HCT116 (cell line): ENCODE measurements at regions not wholly inside any gene's neighbourhood (a gene's known extent, or its start where the extent isn't known, plus 50 kb on each side); places are given as distances from the start of the nearest gene placed in this dataset.

Source experiments
- ATAC-seq: fragments of 200-7000 bp; cut with Tn5 transposase; 2 replicates; pipeline ENCODE4 v1.9.1; 2020; ENCODE audit warnings: mild to moderate bottlenecking, moderate library complexity
- BruUV-seq: library from RNA; stranded (reverse); fragments of 400-500 nt; replicated peaks from 2 replicates; lab custom pipeline; 2021; lab: Mats Ljungman, UMichigan
- CTCF ChIA-PET: fragments of 300-600 bp; sonication (Branson Sonifier 250); formaldehyde crosslinking; loops from one replicate; lab custom pipeline; 2021; ENCODE audit warnings: antibody characterized with exemption; lab: Charles Lee
- POLR2A ChIA-PET: fragments of 300-600, 350-600 bp; sonication (Branson Sonifier 250); formaldehyde crosslinking; loops from one replicate; lab custom pipeline; 2021; ENCODE audit warnings: antibody characterized with exemption; lab: Charles Lee
- RAD21 ChIA-PET, 2 experiments: fragments of 300-600 bp; sonication (Branson Sonifier 250); formaldehyde crosslinking; loops; one replicate each; lab custom pipeline; 2023; ENCODE audit warnings: low total read pairs in 2 of 2; ENCODE audit not compliant: uncharacterized antibody in 2 of 2, unreplicated experiment in 2 of 2, low non-redundant PET in 1 of 2; lab: Charles Lee
- DNase-seq: peaks from one replicate; pipeline ENCODE4 v3.0.0-alpha.2; 2010; ENCODE audit warnings: low read depth, low spot score
- H2AFZ ChIP-seq: fragments of 200-600 bp; shearing (Covaris generic), sonication (generic); 2 replicates; pipeline ENCODE4 v1.6.1; 2017; ENCODE audit warnings: low read depth, mixed run types, mixed read lengths, antibody characterized with exemption, low read length; ENCODE audit not compliant: poor library complexity, severe bottlenecking
- H3K27ac ChIP-seq: 2 replicates; pipeline ENCODE4 v1.5.1; 2012; ENCODE audit warnings: low read depth, low read length
- H3K27me3 ChIP-seq: fragments of 200-600 bp; sonication (generic); 2 replicates; pipeline ENCODE4 v1.6.1; 2016; ENCODE audit warnings: mixed run types, low read length, mixed read lengths; ENCODE audit not compliant: insufficient read depth
- H3K36me3 ChIP-seq, 2 experiments: fragments of 200-500 bp in 1 of 2; fragments of 200-600 bp in 1 of 2; sonication (Bioruptor generic) in 1 of 2; sonication (generic) in 1 of 2; 2 replicates each; pipeline versions ENCODE4 v1.5.1 to v1.6.1; 2014 to 2016; ENCODE audit warnings: low read length in 2 of 2, inconsistent platforms in 1 of 2, mixed read lengths in 1 of 2, mixed run types in 1 of 2; ENCODE audit not compliant: insufficient read depth in 2 of 2, control insufficient read depth in 1 of 2
- H3K4me1 ChIP-seq, 2 experiments: fragments of 200-600 bp in 1 of 2; sonication (generic) in 1 of 2; 2 replicates each; pipeline versions ENCODE4 v1.5.1 to v1.6.1; 2012 to 2017; ENCODE audit warnings: low read length in 2 of 2, inconsistent platforms in 1 of 2, mild to moderate bottlenecking in 1 of 2, mixed read lengths in 1 of 2, mixed run types in 1 of 2, moderate library complexity in 1 of 2; ENCODE audit not compliant: insufficient read depth in 2 of 2, control insufficient read depth in 1 of 2
- H3K4me2 ChIP-seq: fragments of 200-600 bp; sonication (generic); 2 replicates; pipeline ENCODE4 v1.6.1; 2017; ENCODE audit warnings: mixed run types, low read length, mixed read lengths
- H3K4me3 ChIP-seq, 2 experiments: fragments of 200-600 bp in 1 of 2; sonication (generic) in 1 of 2; replicated peaks in 1 of 2; 2 replicates each; pipeline ENCODE4 v1.5.1; 2011 to 2016; ENCODE audit warnings: low read length in 2 of 2, control low read depth in 1 of 2, low read depth in 1 of 2, mild to moderate bottlenecking in 1 of 2, mixed read lengths in 1 of 2, mixed run types in 1 of 2
- H3K79me2 ChIP-seq: fragments of 200-600 bp; sonication (generic); 2 replicates; pipeline ENCODE4 v1.6.1; 2017; ENCODE audit warnings: mild to moderate bottlenecking, mixed run types, low read length, moderate library complexity, mixed read lengths; ENCODE audit not compliant: insufficient read depth
- H3K9ac ChIP-seq: fragments of 200-600 bp; sonication (generic); 2 replicates; pipeline ENCODE4 v1.6.1; 2016; ENCODE audit warnings: low read length, mixed read lengths
- H3K9me2 ChIP-seq: fragments of 200-600 bp; sonication (generic), shearing (Covaris generic); 2 replicates; pipeline ENCODE4 v1.6.1; 2017; ENCODE audit warnings: mixed run types, mild to moderate bottlenecking, moderate library complexity; ENCODE audit not compliant: insufficient read depth
- H3K9me3 ChIP-seq, 2 experiments: fragments of 200-500 bp in 1 of 2; fragments of 200-600 bp in 1 of 2; sonication (Bioruptor generic) in 1 of 2; sonication (generic) in 1 of 2; 2 replicates each; pipeline ENCODE4 v1.6.1; 2014 to 2017; ENCODE audit warnings: low read length in 2 of 2, mixed read lengths in 2 of 2, inconsistent platforms in 1 of 2, low read depth in 1 of 2, mild to moderate bottlenecking in 1 of 2, mixed run types in 1 of 2, moderate library complexity in 1 of 2; ENCODE audit not compliant: control insufficient read depth in 1 of 2, insufficient read depth in 1 of 2
- H4K20me1 ChIP-seq: fragments of 200-600 bp; sonication (generic), shearing (Covaris generic); 2 replicates; pipeline ENCODE4 v1.6.1; 2017; ENCODE audit warnings: mixed run types, mild to moderate bottlenecking, moderate library complexity; ENCODE audit not compliant: insufficient read depth
- ATF3 ChIP-seq: IDR thresholded peaks from 2 replicates; pipeline ENCODE4 v1.6.1; 2012
- CTCF ChIP-seq, 3 experiments: fragments of 200-600 bp in 1 of 3; sonication (generic) in 1 of 3; IDR thresholded peaks in 2 of 3; conservative IDR thresholded peaks in 1 of 3; 2 replicates each; pipeline ENCODE4 v1.5.1; 2012 to 2017; ENCODE audit warnings: low read depth in 2 of 3, low read length in 2 of 3, antibody characterized with exemption in 1 of 3, borderline replicate concordance in 1 of 3, control low read depth in 1 of 3, mild to moderate bottlenecking in 1 of 3, mixed read lengths in 1 of 3, mixed run types in 1 of 3, moderate library complexity in 1 of 3; ENCODE audit not compliant: insufficient read depth in 1 of 3
- EGR1 ChIP-seq: IDR thresholded peaks from 2 replicates; pipeline ENCODE4 v1.6.1; 2012; ENCODE audit warnings: low read depth
- EZH2phosphoT487 ChIP-seq: fragments of 200-600 bp; IDR thresholded peaks from 2 replicates; pipeline ENCODE4 v1.6.1; 2018; ENCODE audit warnings: antibody characterized with exemption, borderline replicate concordance
- REST ChIP-seq: IDR thresholded peaks from 2 replicates; pipeline ENCODE4 v1.6.1; 2012; ENCODE audit warnings: low read depth
- SRF ChIP-seq: IDR thresholded peaks from 2 replicates; pipeline ENCODE4 v1.6.1; 2012; ENCODE audit warnings: low read depth
- TCF7L2 ChIP-seq: IDR thresholded peaks from 2 replicates; pipeline ENCODE4 v1.7.0; 2011; ENCODE audit warnings: borderline replicate concordance, inconsistent platforms; ENCODE audit not compliant: insufficient read depth, insufficient read length; ENCODE audit errors: extremely low read depth
- ZBTB33 ChIP-seq: IDR thresholded peaks from 2 replicates; pipeline ENCODE4 v1.6.1; 2011; ENCODE audit warnings: mild to moderate bottlenecking, low read length, moderate library complexity; ENCODE audit not compliant: insufficient replicate concordance; ENCODE audit errors: extremely low read depth
- ZFX ChIP-seq: fragments of 450-650 bp; IDR thresholded peaks from 2 replicates; pipeline ENCODE4 v1.6.1; 2017
- ZNF274 ChIP-seq: fragments of 200-500 bp; sonication (Bioruptor generic); IDR thresholded peaks from 2 replicates; pipeline ENCODE4 v1.6.1; 2014; ENCODE audit warnings: mild to moderate bottlenecking, low read depth, low read length, inconsistent platforms
- intact Hi-C: fragments of 100-400 bp; cut with micrococcal nuclease; formaldehyde crosslinking; loops from 2 replicates; pipeline ENCODE4 v1.10.0; 2022

GRCh38 chr2:34849827-34850226 lies 1250.7 kb upstream of the FAM98A start (continued):
- TF ChIP-seq REST (no peak), SRF (no peak)

GRCh38 chr2:34848691-34849090 lies 1249.6 kb upstream of the FAM98A start:
- Histone ChIP-seq H3K36me3 (no peaks in the 10 kb centered on the region), H4K20me1 (no peaks in the 10 kb centered on the region), H3K9me3 (peaks cover 1 to 20% of the 10 kb centered on the region in 2 experiments; a peak in 2 of 4 replicates), H3K4me1 (no peaks in the 10 kb centered on the region), H3K4me2 (no peak overlapping the region), H3K27me3 (no peaks in the 10 kb centered on the region), H3K9me2 (no peaks in the 10 kb centered on the region), H2AFZ (no peak overlapping the region), H3K4me3 (no peak overlapping the region), H3K79me2 (no peaks in the 10 kb centered on the region), H3K27ac (no peak overlapping the region), H3K9ac (no peak overlapping the region)
- ATAC-seq = no peak
- RAD21 ChIA-PET = no interaction called here
- no TSS peak for BruUV-seq
- POLR2A ChIA-PET = no interaction called here
- DNase-seq = no peak
- intact Hi-C loops = no loop called here
- TF ChIP-seq ZNF274 = no peak
- TF ChIP-seq ZBTB33 = no peak
- TF ChIP-seq EZH2phosphoT487 = no peak
- no peak for TF ChIP-seq EGR1
- no peak for TF ChIP-seq CTCF (IDR thresholded peaks at IDR 0.05 in 2 of 3, conservative IDR thresholded peaks at IDR 0.05 in 1 of 3; ENCODE audit: borderline replicate concordance in 1 of 3, insufficient read depth in 1 of 3, low read depth in 2 of 3, low read length in 2 of 3)
- no peak for TF ChIP-seq SRF
- TF ChIP-seq TCF7L2 = no peak
- TF ChIP-seq ZFX = no peak
- no peak for TF ChIP-seq REST
- TF ChIP-seq ATF3 = no peak
- CTCF ChIA-PET = no interaction called here
